ENCODE measurements at regions not wholly inside any gene's neighbourhood (a gene's known extent, or its start where the extent isn't known, plus 50 kb on each side); places are given as distances from the start of the nearest gene placed in this dataset.

GRCh38 chr10:22767859-22768258, 53.5 kb upstream of the PIP4K2A start:
- no peak overlapping the region for H3K4me3 Mint-ChIP-seq (ENCODE audit: low read depth, unreplicated experiment)
- no peak overlapping the region for H3K27ac Mint-ChIP-seq (ENCODE audit: unreplicated experiment)
- no peaks in the 10 kb centered on the region for H3K4me1 Mint-ChIP-seq (ENCODE audit: low read depth, unreplicated experiment)
- no peak for TF ChIP-seq CTCF (IDR thresholded peaks at IDR 0.05; ENCODE audit: unreplicated experiment)
- DNase-seq, result no peak
- CTCF ChIA-PET, result interaction anchor here (0.7 kb wide), 1 partner anchor 167 kb away, joined by 3 read pairs; no protein-coding TSS in a partner anchor
- intact Hi-C loops (cut with micrococcal nuclease; ENCODE audit: unreplicated experiment), result no loop called here
- H3K36me3 Mint-ChIP-seq (ENCODE audit: insufficient read depth, unreplicated experiment), result no peaks in the 10 kb centered on the region
- H3K27me3 Mint-ChIP-seq (ENCODE audit: unreplicated experiment), result no peaks in the 10 kb centered on the region
- no TSS peak for BruUV-seq (replicated peaks)
- peaks cover 5% of the 10 kb centered on the region for H3K9me3 Mint-ChIP-seq (ENCODE audit: low read depth, unreplicated experiment)

DNA sequence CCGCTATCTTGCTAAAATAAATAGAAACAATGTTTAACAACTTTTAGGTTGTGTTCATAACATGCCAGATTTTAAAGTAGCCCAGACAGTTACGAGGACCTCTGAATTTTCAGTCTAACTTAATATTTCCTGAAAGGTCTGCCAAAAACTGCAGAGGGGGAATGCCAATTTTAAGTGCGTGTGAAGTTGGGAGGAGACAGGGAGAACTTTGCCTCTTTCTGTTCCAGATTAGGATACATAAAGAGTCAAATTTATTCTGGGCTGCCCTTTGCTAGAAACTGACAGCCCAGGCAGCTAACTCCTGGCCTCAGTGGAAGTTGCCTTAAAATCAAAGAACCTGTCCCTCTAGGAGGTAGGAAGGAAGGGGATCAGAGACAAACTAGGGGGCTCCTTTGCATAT, 52.3 kb upstream of the PIP4K2A start:
- H3K4me1 Mint-ChIP-seq (ENCODE audit: low read depth, unreplicated experiment), result no peaks in the 10 kb centered on the region
- TF ChIP-seq CTCF (IDR thresholded peaks at IDR 0.05; ENCODE audit: unreplicated experiment), result no peak
- no peak for DNase-seq
- intact Hi-C loops (cut with micrococcal nuclease; ENCODE audit: unreplicated experiment), result no loop called here
- H3K4me3 Mint-ChIP-seq (ENCODE audit: low read depth, unreplicated experiment), result no peak overlapping the region
- CTCF ChIA-PET, result no interaction called here
- peaks cover 5% of the 10 kb centered on the region for H3K9me3 Mint-ChIP-seq (ENCODE audit: low read depth, unreplicated experiment)
- BruUV-seq (replicated peaks), result no TSS peak
- no peak overlapping the region for H3K27ac Mint-ChIP-seq (ENCODE audit: unreplicated experiment)
- H3K36me3 Mint-ChIP-seq (ENCODE audit: insufficient read depth, unreplicated experiment), result no peaks in the 10 kb centered on the region
- H3K27me3 Mint-ChIP-seq (ENCODE audit: unreplicated experiment), result no peaks in the 10 kb centered on the region

DNA sequence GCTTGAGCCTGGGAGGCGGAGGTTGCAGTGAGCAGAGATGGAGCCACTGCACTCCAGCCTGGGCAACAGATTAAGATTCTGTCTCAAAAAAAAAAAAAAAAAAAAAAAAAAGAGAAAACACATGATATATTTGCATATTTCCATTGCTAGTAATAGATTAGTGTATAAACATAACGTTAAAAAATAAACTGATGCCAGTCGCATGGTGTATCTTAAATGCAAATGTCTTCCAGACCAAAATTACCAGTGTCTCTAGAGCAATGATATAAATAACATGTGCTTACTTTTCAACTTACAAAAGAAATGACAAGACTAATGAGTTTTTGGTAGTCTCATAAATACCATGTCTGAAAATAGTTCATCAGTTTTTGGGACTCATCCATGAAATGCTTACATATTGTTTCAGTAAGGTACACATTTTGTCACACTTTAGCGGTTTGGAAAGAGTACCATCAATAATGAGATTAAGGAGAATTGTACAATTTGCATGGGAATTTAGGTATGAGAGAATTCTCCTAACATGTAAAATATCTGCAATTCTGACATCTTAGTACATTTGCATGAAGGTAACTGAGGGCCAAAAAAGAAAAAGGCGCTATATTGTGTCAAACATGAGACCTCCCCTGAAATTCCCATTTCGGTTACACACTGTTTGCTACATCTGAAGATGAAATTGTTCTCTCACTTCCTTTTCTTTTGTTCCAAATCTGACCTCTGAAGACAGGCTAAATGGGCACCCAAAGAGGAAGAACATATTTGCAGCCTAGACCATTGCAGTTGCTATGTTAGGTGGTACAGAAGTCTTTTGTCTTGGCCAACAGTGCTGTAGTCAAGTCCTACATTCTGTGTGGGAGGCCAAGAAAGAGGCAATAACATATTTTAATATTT, 51.5 kb upstream of the PIP4K2A start:
- H3K9me3 Mint-ChIP-seq (ENCODE audit: low read depth, unreplicated experiment), result peaks cover 5% of the 10 kb centered on the region
- no peak overlapping the region for H3K27ac Mint-ChIP-seq (ENCODE audit: unreplicated experiment)
- intact Hi-C loops (cut with micrococcal nuclease; ENCODE audit: unreplicated experiment), result no loop called here
- no peaks in the 10 kb centered on the region for H3K4me1 Mint-ChIP-seq (ENCODE audit: low read depth, unreplicated experiment)
- CTCF ChIA-PET, result interaction anchor here (0.7 kb wide), 1 partner anchor 1229 kb away, joined by 6 read pairs; no protein-coding TSS in a partner anchor
- no TSS peak for BruUV-seq (replicated peaks)
- no peaks in the 10 kb centered on the region for H3K27me3 Mint-ChIP-seq (ENCODE audit: unreplicated experiment)
- H3K4me3 Mint-ChIP-seq (ENCODE audit: low read depth, unreplicated experiment), result no peak overlapping the region
- no peaks in the 10 kb centered on the region for H3K36me3 Mint-ChIP-seq (ENCODE audit: insufficient read depth, unreplicated experiment)
- DNase-seq, result no peak
- TF ChIP-seq CTCF (IDR thresholded peaks at IDR 0.05; ENCODE audit: unreplicated experiment), result no peak

- Mint-ChIP-seq H3K4me3 (ENCODE audit: low read depth, unreplicated experiment) (no peak overlapping the region), H3K9me3 (ENCODE audit: low read depth, unreplicated experiment) (peaks cover 2% of the 10 kb centered on the region), H3K36me3 (ENCODE audit: insufficient read depth, unreplicated experiment) (no peaks in the 10 kb centered on the region), H3K27me3 (ENCODE audit: unreplicated experiment) (no peaks in the 10 kb centered on the region), H3K4me1 (ENCODE audit: low read depth, unreplicated experiment) (no peaks in the 10 kb centered on the region), H3K27ac (ENCODE audit: unreplicated experiment) (no peak overlapping the region)
- no TSS peak for BruUV-seq (replicated peaks)
- CTCF ChIA-PET, result no interaction called here
- DNase-seq, result no peak
- TF ChIP-seq CTCF (IDR thresholded peaks at IDR 0.05; ENCODE audit: unreplicated experiment), result no peak
- intact Hi-C loops (cut with micrococcal nuclease; ENCODE audit: unreplicated experiment), result no loop called here
Measured at GRCh38 chr10:22764639-22765038, 50.3 kb upstream of the PIP4K2A start.
